K562 (cell line): ENCODE measurements at regions not wholly inside any gene's neighbourhood (a gene's known extent, or its start where the extent isn't known, plus 50 kb on each side); places are given as distances from the start of the nearest gene placed in this dataset.

ENCODE experiments used
- ATAC-seq: fragments of 200-7000 bp; cut with Tn5 transposase; 3 replicates; pipeline ENCODE4 v1.9.1; 2020; ENCODE audit warnings: moderate library complexity
- BruUV-seq: library from RNA; stranded (reverse); fragments of 400-500 nt; replicated peaks from 2 replicates; lab custom pipeline; 2021; lab: Mats Ljungman, UMichigan
- CTCF ChIA-PET: fragments of 300-600 bp; formaldehyde crosslinking; extraction: SDS; loops from one replicate; lab custom pipeline; 2021; ENCODE audit warnings: low intra/inter-chr PET ratio; lab: Yijun Ruan, JAX
- POLR2A ChIA-PET: fragments of 300-600, 350-650 bp; sonication (Branson Sonifier 250); formaldehyde crosslinking; extraction: SDS; loops from one replicate; lab custom pipeline; 2021; ENCODE audit warnings: antibody characterized with exemption, inconsistent platforms; lab: Yijun Ruan, JAX
- DNase-seq, 4 experiments: peaks; one replicate each; pipeline versions ENCODE4 v3.0.0 to v3.0.0-alpha.2; 2011 to 2018; ENCODE audit warnings: low spot score in 3 of 4, mixed read lengths in 3 of 4; ENCODE audit errors: extremely low read depth in 1 of 4
- FAIRE-seq: peaks from 2 replicates; lab custom pipeline; 2011; peaks lifted over from hg19 to GRCh38; lab: Jason Lieb, UNC
- H2AFZ ChIP-seq: 2 replicates; pipeline ENCODE4 v1.6.0; 2011; ENCODE audit warnings: low read depth, low read length, control low read depth, inconsistent platforms
- H3K27ac ChIP-seq: fragments of 200-600 bp; 3 replicates; pipeline ENCODE4 v1.8.0; 2011; ENCODE audit warnings: low read depth, mild to moderate bottlenecking, control low read depth, inconsistent platforms, low read length, moderate library complexity, mixed read lengths; ENCODE audit errors: extremely low read depth
- H3K27me3 ChIP-seq, 2 experiments: fragments of 300-600 bp in 1 of 2; 2 replicates in 1 of 2; 3 replicates in 1 of 2; pipeline versions ENCODE4 v1.6.0 to v1.8.0; 2011; ENCODE audit warnings: inconsistent platforms in 2 of 2, low read length in 2 of 2, mild to moderate bottlenecking in 1 of 2, mixed read lengths in 1 of 2, moderate library complexity in 1 of 2; ENCODE audit not compliant: control insufficient read depth in 2 of 2, insufficient read depth in 2 of 2
- H3K36me3 ChIP-seq: fragments of 300-600 bp; 3 replicates; pipeline ENCODE4 v1.8.0; 2011; ENCODE audit warnings: mild to moderate bottlenecking, low read length, inconsistent platforms; ENCODE audit not compliant: control insufficient read depth, insufficient read depth
- H3K4me1 ChIP-seq, 2 experiments: fragments of 200-600 bp in 1 of 2; replicated peaks in 1 of 2; 2 replicates in 1 of 2; 3 replicates in 1 of 2; pipeline versions ENCODE4 v1.5.1 to v1.8.0; 2011; ENCODE audit warnings: inconsistent platforms in 2 of 2, low read length in 2 of 2, mild to moderate bottlenecking in 1 of 2, mixed read lengths in 1 of 2, moderate library complexity in 1 of 2; ENCODE audit not compliant: control insufficient read depth in 2 of 2, insufficient read depth in 2 of 2
- H3K4me2 ChIP-seq: 2 replicates; pipeline ENCODE4 v1.6.1; 2011; ENCODE audit warnings: low read length, control low read depth, inconsistent platforms, mixed read lengths; ENCODE audit not compliant: insufficient read depth
- H3K4me3 ChIP-seq: fragments of 200-600 bp; sonication (generic), shearing (Covaris generic); 2 replicates; pipeline ENCODE4 v1.5.1; 2016; ENCODE audit warnings: control low read depth, inconsistent platforms
- H3K79me2 ChIP-seq: fragments of 200-600 bp; 3 replicates; pipeline ENCODE4 v1.8.0; 2011; ENCODE audit warnings: low read length, inconsistent platforms; ENCODE audit not compliant: control insufficient read depth, insufficient read depth
- H3K9ac ChIP-seq, 2 experiments: 2 replicates each; pipeline versions ENCODE4 v1.6.0 to v1.6.1; 2011; ENCODE audit warnings: low read depth in 2 of 2, low read length in 2 of 2, control low read depth in 1 of 2, inconsistent platforms in 1 of 2, mild to moderate bottlenecking in 1 of 2, mixed read lengths in 1 of 2; ENCODE audit not compliant: insufficient read depth in 1 of 2
- H3K9me1 ChIP-seq: one replicate; pipeline ENCODE4 v1.6.0; 2011; ENCODE audit warnings: inconsistent platforms, mild to moderate bottlenecking, low read length, moderate library complexity; ENCODE audit not compliant: control insufficient read depth, insufficient read depth
- H3K9me3 ChIP-seq: replicated peaks from 2 replicates; pipeline ENCODE4 v1.5.1; 2011; ENCODE audit warnings: low read depth, low read length, inconsistent platforms; ENCODE audit not compliant: control insufficient read depth, insufficient read depth
- H4K20me1 ChIP-seq: replicated peaks from 2 replicates; pipeline ENCODE4 v1.6.1; 2011; ENCODE audit warnings: low read length, inconsistent platforms, mixed read lengths; ENCODE audit not compliant: control insufficient read depth, insufficient read depth
- CBFA2T2 ChIP-seq: fragments of 450-650 bp; conservative IDR thresholded peaks from 2 replicates; pipeline ENCODE4 v1.6.1; 2017; ENCODE audit warnings: mild to moderate bottlenecking
- HMGN3 ChIP-seq: IDR thresholded peaks from 2 replicates; pipeline ENCODE4 v1.6.1; 2011; ENCODE audit warnings: borderline replicate concordance, low read depth, mild to moderate bottlenecking, mixed read lengths, low read length; ENCODE audit not compliant: insufficient read length; ENCODE audit errors: extremely low read depth
- HOMEZ ChIP-seq: fragments of 250-450 bp; sonication (Bioruptor Pico); IDR thresholded peaks from 2 replicates; pipeline ENCODE4 v1.4.0; 2020; ENCODE audit warnings: mild to moderate bottlenecking, moderate library complexity
- NCOA6 ChIP-seq: fragments of 450-650 bp; IDR thresholded peaks from 2 replicates; pipeline ENCODE4 v1.6.1; 2017; ENCODE audit warnings: mild to moderate bottlenecking
- PKNOX1 ChIP-seq: fragments of 450-650 bp; IDR thresholded peaks from 2 replicates; pipeline ENCODE4 v1.6.1; 2016
- PRDM10 ChIP-seq: fragments of 450-650 bp; IDR thresholded peaks from 2 replicates; pipeline ENCODE4 v1.6.1; 2018; ENCODE audit not compliant: partially characterized antibody
- ZNF212 ChIP-seq: fragments of 450-650 bp; formaldehyde crosslinking; IDR thresholded peaks from 2 replicates; pipeline ENCODE4 v1.4.0; 2020; ENCODE audit warnings: mild to moderate bottlenecking
- WGBS: fragments of 100-300 bp; shearing (Covaris generic); methylation state at CpG from one replicate; pipeline ENCODE4 v1.1.6; 2016; ENCODE audit warnings: low coverage, mixed read lengths; ENCODE audit not compliant: insufficient coverage; ENCODE audit errors: missing lambda C conversion rate; 5-methylcytosine and 5-hydroxymethylcytosine counted together
- in situ Hi-C: fragments of 300-500 bp; cut with MboI; formaldehyde crosslinking; loops from 4 replicates; pipeline ENCODE4 v1.15.0; 2018; ENCODE audit warnings: inconsistent platforms, mixed read lengths
- intact Hi-C: fragments of 100-400 bp; cut with micrococcal nuclease; formaldehyde crosslinking; loops from 2 replicates; pipeline ENCODE4 v1.14.2; 2022

GRCh38 chr18:2330764-2331163, 240.5 kb downstream of the METTL4 start:
- Histone ChIP-seq H4K20me1 (no peaks in the 10 kb centered on the region), H3K9ac (no peak overlapping the region), H3K27me3 (no peaks in the 10 kb centered on the region), H3K4me1 (peaks cover 4 to 14% of the 10 kb centered on the region in 2 experiments; a peak in 3 of 5 replicates), H3K27ac (no peak overlapping the region), H3K4me3 (no peak overlapping the region), H2AFZ (no peak overlapping the region), H3K4me2 (no peak overlapping the region), H3K9me1 (no peaks in the 10 kb centered on the region), H3K36me3 (no peaks in the 10 kb centered on the region), H3K79me2 (no peaks in the 10 kb centered on the region), H3K9me3 (no peaks in the 10 kb centered on the region)
- ChIA-PET CTCF (no interaction called here), POLR2A (interaction anchor here (0.7 to 1.6 kb wide), 3 partner anchors 14 to 100 kb away, joined by 3 to 5 read pairs (median 3); no protein-coding TSS in a partner anchor)
- in situ Hi-C loops, result no loop called here
- DNase-seq (no peak), FAIRE-seq (no peak), ATAC-seq (no peak)
- intact Hi-C loops, result loop anchor here (10.0 kb wide), 1 partner anchor 226 kb away; no protein-coding TSS in a partner anchor
- 13% methylated on average over 2 of the region's 2 CpGs for WGBS
- no TSS peak for BruUV-seq
- TF ChIP-seq PRDM10, result no peak
- no peak for TF ChIP-seq CBFA2T2
- peak; percentile 85 for TF ChIP-seq PKNOX1
- no peak for TF ChIP-seq ZNF212 (CRISPR knock-in tag)
- no peak for TF ChIP-seq NCOA6
- no peak for TF ChIP-seq HOMEZ (CRISPR knock-in tag)
- no peak for TF ChIP-seq HMGN3
